ENCODE measurements at regions not wholly inside any gene's neighbourhood (a gene's known extent, or its start where the extent isn't known, plus 50 kb on each side); places are given as distances from the start of the nearest gene placed in this dataset.

DNA sequence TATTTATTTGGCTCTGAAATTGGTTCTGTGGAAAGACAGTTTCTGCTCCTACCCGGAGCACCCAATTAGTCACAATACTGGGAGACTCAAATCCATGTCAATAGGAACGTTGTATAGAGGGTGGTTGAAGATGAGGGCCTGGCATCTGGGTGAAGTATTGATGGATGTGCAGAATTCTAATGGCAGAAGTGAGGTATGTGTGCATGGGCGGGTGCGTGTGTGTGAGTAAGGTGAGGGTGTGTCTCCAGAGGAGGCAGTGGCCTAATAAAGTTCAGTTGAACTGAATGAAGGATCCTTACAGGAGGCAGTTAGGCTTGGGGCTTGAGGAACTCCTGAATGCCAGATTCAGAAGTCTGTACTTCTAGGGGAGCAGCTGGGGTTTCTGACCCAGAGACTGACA is 71.8 kb upstream of the B3GAT1 start:
- no peaks in the 10 kb centered on the region for H3F3A ChIP-seq (ENCODE audit: insufficient read depth, low read depth)
- no peak overlapping the region for H3K4me3 ChIP-seq
- no peak for DNase-seq
- no peaks in the 10 kb centered on the region for H3K36me3 ChIP-seq (ENCODE audit: low read depth)
- no peaks in the 10 kb centered on the region for H4K20me1 ChIP-seq (ENCODE audit: insufficient read depth)
- no peaks in the 10 kb centered on the region for H3K4me1 ChIP-seq (replicated peaks; ENCODE audit: insufficient read depth)
- no TSS peak for BruUV-seq (replicated peaks)
- ChIA-PET CTCF (no interaction called here), POLR2A (ENCODE audit: unreplicated experiment) (no interaction called here)
- H3K27ac ChIP-seq, result no peak overlapping the region
- no peak overlapping the region for H2AFZ ChIP-seq
- peaks cover 99% of the 10 kb centered on the region for H3K27me3 ChIP-seq (ENCODE audit: insufficient read depth, low read depth)
- H3K79me2 ChIP-seq (ENCODE audit: low read depth), result no peaks in the 10 kb centered on the region
- H3K4me2 ChIP-seq, result no peak overlapping the region
- no peak for TF ChIP-seq EZH2 (IDR thresholded peaks at IDR 0.05; ENCODE audit: low read depth)
- no peaks in the 10 kb centered on the region for H3K9me2 ChIP-seq (ENCODE audit: insufficient read depth)
- intact Hi-C loops (cut with micrococcal nuclease; ENCODE audit: unreplicated experiment), result no loop called here
- no peaks in the 10 kb centered on the region for H3K9me3 ChIP-seq (ENCODE audit: insufficient read depth, low read depth)

GRCh38 chr11:134483291-134483690 is 71.2 kb upstream of the B3GAT1 start:
- Histone ChIP-seq H3K9me3 (ENCODE audit: insufficient read depth, low read depth) (no peaks in the 10 kb centered on the region), H3K27me3 (ENCODE audit: insufficient read depth, low read depth) (peaks cover 99% of the 10 kb centered on the region)
- no peak for TF ChIP-seq EZH2 (IDR thresholded peaks at IDR 0.05; ENCODE audit: low read depth)
- no peak for TF ChIP-seq CTCF (conservative IDR thresholded peaks at IDR 0.05)

GRCh38 chr11:134482865-134483264 is 70.8 kb upstream of the B3GAT1 start:
- H3K9me3 ChIP-seq (ENCODE audit: insufficient read depth, low read depth), result no peaks in the 10 kb centered on the region
- H3K4me3 ChIP-seq, result no peak overlapping the region
- H3F3A ChIP-seq (ENCODE audit: insufficient read depth, low read depth), result no peaks in the 10 kb centered on the region
- no peaks in the 10 kb centered on the region for H3K36me3 ChIP-seq (ENCODE audit: low read depth)
- no peaks in the 10 kb centered on the region for H3K79me2 ChIP-seq (ENCODE audit: low read depth)
- no peak overlapping the region for H2AFZ ChIP-seq
- peaks cover 100% of the 10 kb centered on the region for H3K27me3 ChIP-seq (ENCODE audit: insufficient read depth, low read depth)
- no peaks in the 10 kb centered on the region for H3K9me2 ChIP-seq (ENCODE audit: insufficient read depth)
- ChIA-PET CTCF (no interaction called here), POLR2A (ENCODE audit: unreplicated experiment) (no interaction called here)
- no peaks in the 10 kb centered on the region for H3K4me1 ChIP-seq (replicated peaks; ENCODE audit: insufficient read depth)
- DNase-seq, result no peak
- no peak overlapping the region for H3K27ac ChIP-seq
- H4K20me1 ChIP-seq (ENCODE audit: insufficient read depth), result no peaks in the 10 kb centered on the region
- intact Hi-C loops (cut with micrococcal nuclease; ENCODE audit: unreplicated experiment), result no loop called here
- H3K4me2 ChIP-seq, result no peak overlapping the region
- TF ChIP-seq EZH2 (IDR thresholded peaks at IDR 0.05; ENCODE audit: low read depth) (no peak), CTCF (conservative IDR thresholded peaks at IDR 0.05) (no peak)
- no TSS peak for BruUV-seq (replicated peaks)

More at GRCh38 chr11:134483291-134483690, 71.2 kb upstream of the B3GAT1 start:
- Histone ChIP-seq H3F3A (ENCODE audit: insufficient read depth, low read depth) (no peaks in the 10 kb centered on the region), H3K79me2 (ENCODE audit: low read depth) (no peaks in the 10 kb centered on the region), H3K36me3 (ENCODE audit: low read depth) (no peaks in the 10 kb centered on the region), H3K4me2 (no peak overlapping the region), H3K27ac (no peak overlapping the region), H3K9me2 (ENCODE audit: insufficient read depth) (no peaks in the 10 kb centered on the region), H3K4me1 (replicated peaks; ENCODE audit: insufficient read depth) (no peaks in the 10 kb centered on the region), H2AFZ (no peak overlapping the region), H4K20me1 (ENCODE audit: insufficient read depth) (no peaks in the 10 kb centered on the region), H3K4me3 (no peak overlapping the region)
- intact Hi-C loops (cut with micrococcal nuclease; ENCODE audit: unreplicated experiment), result no loop called here
- no TSS peak for BruUV-seq (replicated peaks)
- DNase-seq, result no peak
- CTCF ChIA-PET, result no interaction called here
- POLR2A ChIA-PET (ENCODE audit: unreplicated experiment), result no interaction called here

- TF ChIP-seq EZH2 (IDR thresholded peaks at IDR 0.05; ENCODE audit: low read depth) (no peak), CTCF (conservative IDR thresholded peaks at IDR 0.05) (no peak)
- H3K4me1 ChIP-seq (replicated peaks; ENCODE audit: insufficient read depth), result no peaks in the 10 kb centered on the region
- no peaks in the 10 kb centered on the region for H3K79me2 ChIP-seq (ENCODE audit: low read depth)
- no peaks in the 10 kb centered on the region for H3K36me3 ChIP-seq (ENCODE audit: low read depth)
- H3K9me3 ChIP-seq (ENCODE audit: insufficient read depth, low read depth), result no peaks in the 10 kb centered on the region
- no peak overlapping the region for H3K4me3 ChIP-seq
- ChIA-PET POLR2A (ENCODE audit: unreplicated experiment) (no interaction called here), CTCF (no interaction called here)
- H3K9me2 ChIP-seq (ENCODE audit: insufficient read depth), result no peaks in the 10 kb centered on the region
- peaks cover 100% of the 10 kb centered on the region for H3K27me3 ChIP-seq (ENCODE audit: insufficient read depth, low read depth)
- no peak for DNase-seq
- intact Hi-C loops (cut with micrococcal nuclease; ENCODE audit: unreplicated experiment), result no loop called here
- no peak overlapping the region for H3K27ac ChIP-seq
- BruUV-seq (replicated peaks), result no TSS peak
- H3K4me2 ChIP-seq, result no peak overlapping the region
- H4K20me1 ChIP-seq (ENCODE audit: insufficient read depth), result no peaks in the 10 kb centered on the region
- no peak overlapping the region for H2AFZ ChIP-seq
- no peaks in the 10 kb centered on the region for H3F3A ChIP-seq (ENCODE audit: insufficient read depth, low read depth)
Measured at GRCh38 chr11:134481933-134482527, 70.0 kb upstream of the B3GAT1 start.
